ENCODE measurements at regions not wholly inside any gene's neighbourhood (a gene's known extent, or its start where the extent isn't known, plus 50 kb on each side); places are given as distances from the start of the nearest gene placed in this dataset.

DNA sequence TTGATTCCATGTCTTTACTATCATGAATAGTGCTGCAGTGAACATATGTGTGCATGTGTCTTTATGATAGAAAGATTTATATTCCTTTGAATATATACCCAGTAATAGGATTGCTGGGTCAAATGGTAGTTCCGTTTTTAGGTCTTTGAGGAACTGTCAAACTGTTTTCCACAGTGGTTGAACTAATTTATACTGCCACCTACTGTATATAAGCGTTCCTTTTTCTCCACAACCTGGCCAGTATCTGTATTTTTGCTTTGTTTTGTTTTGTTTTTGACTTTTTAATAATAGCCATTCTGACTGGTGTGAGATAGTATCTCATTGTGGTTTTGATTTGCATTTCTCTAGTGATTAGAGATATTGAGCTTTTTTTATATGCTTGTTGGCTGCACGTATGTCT, 641.6 kb downstream of the SUCLG1 start:
- H3F3A ChIP-seq (ENCODE audit: insufficient read depth, low read length) = no peaks in the 10 kb centered on the region
- no peaks in the 10 kb centered on the region for H3K9me2 ChIP-seq (ENCODE audit: low read depth, low read length)
- H3K4me3 ChIP-seq (ENCODE audit: low read depth, low read length, poor library complexity, severe bottlenecking) = no peak overlapping the region

DNA sequence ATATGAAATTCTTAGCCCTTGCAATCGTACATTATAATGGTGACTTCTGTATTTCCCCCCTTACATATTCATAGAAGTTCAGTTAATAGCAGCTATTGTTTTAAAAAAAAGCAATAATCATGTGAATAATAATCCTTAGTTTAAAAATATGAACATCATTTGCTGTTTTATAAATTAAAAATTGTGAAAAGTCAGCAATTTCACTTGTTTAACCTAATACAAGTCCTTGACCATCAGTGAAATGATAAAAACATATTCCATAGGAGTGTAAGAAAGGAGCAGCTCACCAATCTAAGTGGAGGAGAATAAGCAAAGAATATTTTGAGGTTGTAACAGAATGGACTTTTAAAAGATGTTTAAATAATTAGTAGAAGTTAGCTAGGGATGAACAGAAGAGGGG, 650.2 kb downstream of the SUCLG1 start:
- H3K4me1 ChIP-seq (ENCODE audit: insufficient read depth, low read length, severe bottlenecking) = no peaks in the 10 kb centered on the region
- H3K27me3 ChIP-seq (ENCODE audit: insufficient read depth, low read length) = no peaks in the 10 kb centered on the region
- no peaks in the 10 kb centered on the region for H4K20me1 ChIP-seq (ENCODE audit: insufficient read depth, low read length)
- H3K4me3 ChIP-seq (ENCODE audit: low read depth, low read length, poor library complexity, severe bottlenecking) = no peak overlapping the region
- H3K4me2 ChIP-seq (ENCODE audit: low read length) = no peak overlapping the region
- no peaks in the 10 kb centered on the region for H3K79me2 ChIP-seq (ENCODE audit: insufficient read depth, low read length)
- H3K27ac ChIP-seq (ENCODE audit: low read depth, low read length, poor library complexity, severe bottlenecking) = no peak overlapping the region
- no peaks in the 10 kb centered on the region for H3K36me3 ChIP-seq (ENCODE audit: insufficient read depth, low read length)
- H3K9me2 ChIP-seq (ENCODE audit: low read depth, low read length) = no peaks in the 10 kb centered on the region
- H3F3A ChIP-seq (ENCODE audit: insufficient read depth, low read length) = no peaks in the 10 kb centered on the region
- TF ChIP-seq, protein P1, sequence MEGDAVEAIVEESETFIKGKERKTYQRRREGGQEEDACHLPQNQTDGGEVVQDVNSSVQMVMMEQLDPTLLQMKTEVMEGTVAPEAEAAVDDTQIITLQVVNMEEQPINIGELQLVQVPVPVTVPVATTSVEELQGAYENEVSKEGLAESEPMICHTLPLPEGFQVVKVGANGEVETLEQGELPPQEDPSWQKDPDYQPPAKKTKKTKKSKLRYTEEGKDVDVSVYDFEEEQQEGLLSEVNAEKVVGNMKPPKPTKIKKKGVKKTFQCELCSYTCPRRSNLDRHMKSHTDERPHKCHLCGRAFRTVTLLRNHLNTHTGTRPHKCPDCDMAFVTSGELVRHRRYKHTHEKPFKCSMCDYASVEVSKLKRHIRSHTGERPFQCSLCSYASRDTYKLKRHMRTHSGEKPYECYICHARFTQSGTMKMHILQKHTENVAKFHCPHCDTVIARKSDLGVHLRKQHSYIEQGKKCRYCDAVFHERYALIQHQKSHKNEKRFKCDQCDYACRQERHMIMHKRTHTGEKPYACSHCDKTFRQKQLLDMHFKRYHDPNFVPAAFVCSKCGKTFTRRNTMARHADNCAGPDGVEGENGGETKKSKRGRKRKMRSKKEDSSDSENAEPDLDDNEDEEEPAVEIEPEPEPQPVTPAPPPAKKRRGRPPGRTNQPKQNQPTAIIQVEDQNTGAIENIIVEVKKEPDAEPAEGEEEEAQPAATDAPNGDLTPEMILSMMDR (IDR thresholded peaks at IDR 0.05; ENCODE audit: low read length) = no peak
- no peak for TF ChIP-seq EZH2 (IDR thresholded peaks at IDR 0.05; ENCODE audit: borderline replicate concordance, low read length)
- H3K9me3 ChIP-seq (ENCODE audit: low read length) = no peaks in the 10 kb centered on the region
- H2AFZ ChIP-seq (ENCODE audit: low read length) = no peak overlapping the region
- no peak overlapping the region for H3K9ac ChIP-seq (ENCODE audit: low read length)

More for the DNA sequence above, 641.6 kb downstream of the SUCLG1 start:
- Histone ChIP-seq H3K4me1 (ENCODE audit: insufficient read depth, low read length, severe bottlenecking) (no peaks in the 10 kb centered on the region), H3K4me2 (ENCODE audit: low read length) (no peak overlapping the region), H2AFZ (ENCODE audit: low read length) (no peak overlapping the region), H3K79me2 (ENCODE audit: insufficient read depth, low read length) (no peaks in the 10 kb centered on the region), H3K36me3 (ENCODE audit: insufficient read depth, low read length) (no peaks in the 10 kb centered on the region), H3K9me3 (ENCODE audit: low read length) (no peaks in the 10 kb centered on the region), H3K27me3 (ENCODE audit: insufficient read depth, low read length) (no peaks in the 10 kb centered on the region), H3K27ac (ENCODE audit: low read depth, low read length, poor library complexity, severe bottlenecking) (no peak overlapping the region), H3K9ac (ENCODE audit: low read length) (no peak overlapping the region), H4K20me1 (ENCODE audit: insufficient read depth, low read length) (no peaks in the 10 kb centered on the region)
- TF ChIP-seq, protein P1 (IDR thresholded peaks at IDR 0.05; ENCODE audit: low read length) = peak; percentile 51
- no peak for TF ChIP-seq EZH2 (IDR thresholded peaks at IDR 0.05; ENCODE audit: borderline replicate concordance, low read length)

DNA sequence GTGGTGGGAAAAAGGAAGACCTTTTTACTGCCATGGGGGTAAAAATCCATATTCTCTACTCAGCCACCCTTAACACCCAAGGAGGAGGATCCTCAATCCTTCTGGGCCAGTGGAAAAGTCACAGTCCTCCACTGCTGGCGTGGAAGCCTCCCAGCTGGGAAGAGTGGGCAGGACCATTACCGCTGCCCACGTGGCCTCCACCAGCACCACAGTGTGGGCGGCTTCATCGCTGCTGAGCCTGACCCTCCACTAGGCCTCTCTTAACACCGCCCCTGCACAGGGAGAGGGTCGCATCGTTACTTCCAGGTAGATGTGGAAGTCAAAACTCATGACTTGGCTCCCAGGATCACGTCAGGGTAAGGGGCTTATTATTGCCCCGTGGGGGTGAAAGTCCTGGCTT, 656.5 kb downstream of the SUCLG1 start:
- no peak overlapping the region for H3K27ac ChIP-seq (ENCODE audit: low read depth, low read length, poor library complexity, severe bottlenecking)
- no peak overlapping the region for H2AFZ ChIP-seq (ENCODE audit: low read length)
- H3K79me2 ChIP-seq (ENCODE audit: insufficient read depth, low read length) = no peaks in the 10 kb centered on the region
- H3K27me3 ChIP-seq (ENCODE audit: insufficient read depth, low read length) = no peaks in the 10 kb centered on the region
- H3K36me3 ChIP-seq (ENCODE audit: insufficient read depth, low read length) = no peaks in the 10 kb centered on the region
- no peak overlapping the region for H3K4me3 ChIP-seq (ENCODE audit: low read depth, low read length, poor library complexity, severe bottlenecking)
- H3K9me3 ChIP-seq (ENCODE audit: low read length) = no peaks in the 10 kb centered on the region
- TF ChIP-seq EZH2 (IDR thresholded peaks at IDR 0.05; ENCODE audit: borderline replicate concordance, low read length) = no peak
- TF ChIP-seq, protein P1 (IDR thresholded peaks at IDR 0.05; ENCODE audit: low read length) = no peak
- no peaks in the 10 kb centered on the region for H3K9me2 ChIP-seq (ENCODE audit: low read depth, low read length)
- H4K20me1 ChIP-seq (ENCODE audit: insufficient read depth, low read length) = no peaks in the 10 kb centered on the region
- H3K4me1 ChIP-seq (ENCODE audit: insufficient read depth, low read length, severe bottlenecking) = no peaks in the 10 kb centered on the region
- no peaks in the 10 kb centered on the region for H3F3A ChIP-seq (ENCODE audit: insufficient read depth, low read length)
- no peak overlapping the region for H3K4me2 ChIP-seq (ENCODE audit: low read length)
- no peak overlapping the region for H3K9ac ChIP-seq (ENCODE audit: low read length)
